A673 (cell line): ENCODE measurements at regions not wholly inside any gene's neighbourhood (a gene's known extent, or its start where the extent isn't known, plus 50 kb on each side); places are given as distances from the start of the nearest gene placed in this dataset.

ENCODE experiments used
- BruUV-seq: library from RNA; stranded (reverse); fragments of 400-500 nt; replicated peaks from 2 replicates; lab custom pipeline; 2021; lab: Mats Ljungman, UMichigan
- CTCF ChIA-PET: fragments of 300-600 bp; sonication (Branson Sonifier 250); formaldehyde crosslinking; loops from one replicate; lab custom pipeline; 2022; ENCODE audit warnings: antibody characterized with exemption; lab: Charles Lee
- POLR2A ChIA-PET: fragments of 300-600 bp; sonication (Branson Sonifier 250); formaldehyde crosslinking; loops from one replicate; lab custom pipeline; 2022; ENCODE audit warnings: antibody characterized with exemption; ENCODE audit not compliant: low non-redundant PET; lab: Charles Lee
- DNase-seq: peaks from one replicate; pipeline ENCODE4 v3.0.0-alpha.2; 2015; ENCODE audit warnings: low spot score
- H3K27ac ChIP-seq: fragments of 200-600 bp; sonication (generic); 2 replicates; pipeline ENCODE4 v1.5.1; 2016; ENCODE audit warnings: mixed run types, low read depth, mild to moderate bottlenecking, mixed read lengths, antibody characterized with exemption, low read length; ENCODE audit not compliant: poor library complexity, severe bottlenecking
- H3K27me3 ChIP-seq: fragments of 200-600 bp; sonication (generic); replicated peaks from 2 replicates; pipeline ENCODE4 v1.6.1; 2017; ENCODE audit warnings: mixed run types, low read depth, mild to moderate bottlenecking, mixed read lengths, antibody characterized with exemption, low read length; ENCODE audit not compliant: insufficient read depth, poor library complexity
- H3K36me3 ChIP-seq: fragments of 200-600 bp; sonication (generic); 2 replicates; pipeline ENCODE4 v1.6.1; 2016; ENCODE audit warnings: mixed run types, mild to moderate bottlenecking, mixed read lengths, antibody characterized with exemption, low read length; ENCODE audit not compliant: insufficient read depth, poor library complexity, severe bottlenecking
- H3K4me1 ChIP-seq: fragments of 200-600 bp; sonication (generic); 2 replicates; pipeline ENCODE4 v1.6.1; 2017; ENCODE audit warnings: mixed run types, mild to moderate bottlenecking, mixed read lengths, antibody characterized with exemption, low read length; ENCODE audit not compliant: insufficient read depth, poor library complexity, severe bottlenecking
- H3K4me3 ChIP-seq: fragments of 200-600 bp; sonication (generic); 2 replicates; pipeline ENCODE4 v1.5.1; 2016; ENCODE audit warnings: low read depth, mixed run types, mild to moderate bottlenecking, mixed read lengths, low read length; ENCODE audit not compliant: poor library complexity, severe bottlenecking
- H3K9me3 ChIP-seq: fragments of 200-600 bp; sonication (generic); 2 replicates; pipeline ENCODE4 v1.6.1; 2016; ENCODE audit warnings: mixed run types, low read depth, mild to moderate bottlenecking, mixed read lengths, antibody characterized with exemption, low read length; ENCODE audit not compliant: poor library complexity, severe bottlenecking
- CTCF ChIP-seq: fragments of 300-800, 200-600 bp; sonication (generic); conservative IDR thresholded peaks from 2 replicates; pipeline ENCODE4 v1.5.1; 2017; ENCODE audit warnings: low read depth, mild to moderate bottlenecking, antibody characterized with exemption, low read length, moderate library complexity, mixed read lengths
- EZH2 ChIP-seq: fragments of 200-600 bp; sonication (generic); IDR thresholded peaks from 2 replicates; pipeline ENCODE4 v1.6.1; 2017; ENCODE audit warnings: borderline replicate concordance, low read depth, mild to moderate bottlenecking, mixed read lengths, antibody characterized with exemption, low read length; ENCODE audit not compliant: poor library complexity, severe bottlenecking
- intact Hi-C: fragments of 100-400 bp; cut with micrococcal nuclease; formaldehyde crosslinking; loops from one replicate; pipeline ENCODE4 v1.10.0; 2022; ENCODE audit not compliant: unreplicated experiment

- Histone ChIP-seq H3K27me3 (peaks cover 2% of the 10 kb centered on the region), H3K27ac (no peak overlapping the region), H3K36me3 (no peaks in the 10 kb centered on the region), H3K4me3 (no peak overlapping the region), H3K4me1 (no peaks in the 10 kb centered on the region), H3K9me3 (no peaks in the 10 kb centered on the region)
- ChIA-PET POLR2A (no interaction called here), CTCF (no interaction called here)
- no peak for DNase-seq
- intact Hi-C loops, result no loop called here
- TF ChIP-seq CTCF (no peak), EZH2 (no peak)
- no TSS peak for BruUV-seq
Observed at GRCh38 chr2:59578349-59578748, 975.1 kb downstream of the BCL11A start.

DNA sequence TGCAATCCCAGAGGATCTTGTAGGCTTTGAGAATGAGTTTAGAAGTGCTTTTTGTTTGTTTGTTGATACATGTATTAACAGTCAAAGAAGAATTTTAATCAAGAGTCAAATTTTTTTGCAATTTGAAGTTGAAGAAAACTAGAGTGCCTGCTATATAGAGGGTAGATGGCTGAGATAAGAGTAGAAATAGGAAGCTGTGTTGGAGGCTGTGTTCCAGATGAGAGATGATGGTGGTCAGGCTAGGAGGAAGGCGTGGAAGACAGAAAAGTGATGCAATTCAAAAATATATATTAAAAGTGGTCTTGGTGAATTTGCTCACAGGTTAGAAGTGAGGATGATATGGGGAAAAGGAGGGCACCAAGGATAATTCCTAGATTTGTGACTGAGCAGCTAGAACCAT, 978.3 kb downstream of the BCL11A start:
- CTCF ChIA-PET, result no interaction called here
- no peak overlapping the region for H3K27ac ChIP-seq
- no peaks in the 10 kb centered on the region for H3K4me1 ChIP-seq
- no peak overlapping the region for H3K4me3 ChIP-seq
- peaks cover 2% of the 10 kb centered on the region for H3K27me3 ChIP-seq
- H3K9me3 ChIP-seq, result no peaks in the 10 kb centered on the region
- intact Hi-C loops, result no loop called here
- H3K36me3 ChIP-seq, result no peaks in the 10 kb centered on the region
- no peak for DNase-seq
- TF ChIP-seq CTCF (no peak), EZH2 (no peak)
- POLR2A ChIA-PET, result no interaction called here
- no TSS peak for BruUV-seq

- no peaks in the 10 kb centered on the region for H3K4me1 ChIP-seq
- TF ChIP-seq EZH2, result no peak
- no peak for TF ChIP-seq CTCF
- no peaks in the 10 kb centered on the region for H3K36me3 ChIP-seq
- H3K27me3 ChIP-seq, result peaks cover 2% of the 10 kb centered on the region
- POLR2A ChIA-PET, result no interaction called here
- DNase-seq, result no peak
- H3K9me3 ChIP-seq, result no peaks in the 10 kb centered on the region
- intact Hi-C loops, result no loop called here
- H3K27ac ChIP-seq, result no peak overlapping the region
- no peak overlapping the region for H3K4me3 ChIP-seq
- BruUV-seq, result no TSS peak
- CTCF ChIA-PET, result no interaction called here
Observed at GRCh38 chr2:59572227-59572626, 981.2 kb downstream of the BCL11A start.
